ENCODE measurements at regions not wholly inside any gene's neighbourhood (a gene's known extent, or its start where the extent isn't known, plus 50 kb on each side); places are given as distances from the start of the nearest gene placed in this dataset.
A peak's percentile ranks its signal among the peaks of the same experiment; 100 is the strongest.

GRCh38 chr9:107624234-107624948, 134.8 kb upstream of the KLF4 start:
- intact Hi-C loops (cut with DNase I) = no loop called here
- no peak for ATAC-seq (ENCODE audit: poor library complexity)
- DNase-seq = no peak

GRCh38 chr9:107621436-107621835, 131.9 kb upstream of the KLF4 start:
- ATAC-seq (ENCODE audit: poor library complexity) (no peak), DNase-seq (no peak)
- intact Hi-C loops (cut with DNase I) = no loop called here

DNA sequence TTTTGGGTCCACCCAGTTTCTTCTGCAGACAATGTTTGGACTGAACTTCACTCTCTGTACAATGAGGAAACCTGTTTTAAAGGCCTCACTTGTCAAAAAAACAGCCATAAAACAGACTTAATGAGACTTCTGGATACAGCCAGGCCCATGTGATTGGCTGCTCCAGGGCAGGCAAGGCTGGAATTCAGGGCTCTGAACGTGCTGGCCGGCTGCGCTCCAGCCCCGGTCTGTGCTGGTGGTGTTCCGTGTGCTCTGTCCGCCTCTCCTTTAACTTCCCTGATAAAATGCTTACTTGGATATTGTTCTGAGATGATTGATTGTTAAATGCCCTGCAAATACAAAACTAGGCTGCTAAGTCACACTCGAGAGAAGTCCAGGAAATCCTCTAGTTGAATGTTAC, 131.2 kb upstream of the KLF4 start:
- intact Hi-C loops (cut with DNase I) = no loop called here
- ATAC-seq (ENCODE audit: poor library complexity) = no peak
- DNase-seq = no peak

DNA sequence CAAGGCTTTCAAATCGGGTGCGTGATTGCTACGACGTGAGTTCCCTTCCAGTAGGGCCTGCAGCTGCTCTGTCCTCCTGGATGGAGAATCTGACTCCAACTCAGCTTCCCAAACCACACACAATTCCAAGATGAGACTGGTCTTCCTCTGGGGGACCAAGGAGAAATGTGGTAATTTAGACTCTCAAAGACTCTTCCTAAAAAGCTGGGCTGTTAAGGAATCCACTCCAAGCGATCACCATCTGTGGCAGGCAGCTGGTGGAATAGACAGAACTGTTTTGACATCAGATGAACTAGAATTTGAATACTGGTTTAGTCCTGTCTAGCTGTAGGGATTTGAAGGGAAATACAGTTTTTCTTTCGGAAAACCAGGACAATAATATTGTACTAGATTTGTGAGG, 130.7 kb upstream of the KLF4 start:
- intact Hi-C loops (cut with DNase I) = no loop called here
- DNase-seq (no peak), ATAC-seq (ENCODE audit: poor library complexity) (no peak)

DNA sequence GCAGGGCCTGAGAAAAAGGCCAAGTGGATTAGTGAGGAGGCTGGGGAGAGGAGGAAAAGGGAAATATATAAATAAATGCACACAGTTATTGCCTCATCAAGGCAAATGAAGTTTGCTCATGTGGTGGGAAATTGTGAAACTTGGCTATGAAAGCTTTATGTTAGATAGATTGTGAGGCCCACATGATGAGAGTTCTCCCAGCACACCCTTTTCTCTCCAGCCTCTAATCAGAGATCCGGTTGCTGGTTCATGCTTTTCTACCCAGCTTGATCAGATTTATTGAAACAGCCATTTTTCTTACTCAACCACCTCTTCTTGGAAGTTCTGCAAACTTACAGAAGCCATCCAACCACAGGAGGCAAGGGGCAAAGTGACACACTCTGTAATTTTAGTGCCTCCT, 125.8 kb upstream of the KLF4 start:
- ATAC-seq (ENCODE audit: poor library complexity) (no peak), DNase-seq (no peak)
- intact Hi-C loops (cut with DNase I) = no loop called here

DNA sequence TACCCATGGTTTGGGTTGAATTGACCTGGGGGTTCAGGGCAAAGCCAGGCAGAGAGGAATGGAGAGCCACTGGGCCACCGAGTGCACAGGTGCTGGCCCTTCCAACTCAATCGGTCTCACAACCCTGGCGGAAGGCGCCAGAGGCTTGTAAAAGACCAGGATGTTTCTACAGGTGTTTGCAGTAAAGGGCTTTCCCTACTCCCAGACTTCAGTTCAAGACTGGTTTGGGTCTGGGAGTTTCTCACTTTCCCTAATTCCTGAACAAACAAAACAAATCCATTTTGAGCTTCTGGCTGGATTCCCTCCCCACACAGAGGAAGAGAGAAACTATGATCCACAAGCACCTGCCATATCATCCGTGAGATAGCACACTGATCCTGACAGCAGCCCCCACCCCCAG, 125.2 kb upstream of the KLF4 start:
- intact Hi-C loops (cut with DNase I) = no loop called here
- ATAC-seq (ENCODE audit: poor library complexity) (no peak), DNase-seq (no peak)

GRCh38 chr9:107613321-107613720, 123.8 kb upstream of the KLF4 start:
- ATAC-seq (ENCODE audit: poor library complexity) (no peak), DNase-seq (no peak)
- intact Hi-C loops (cut with DNase I) = no loop called here

DNA sequence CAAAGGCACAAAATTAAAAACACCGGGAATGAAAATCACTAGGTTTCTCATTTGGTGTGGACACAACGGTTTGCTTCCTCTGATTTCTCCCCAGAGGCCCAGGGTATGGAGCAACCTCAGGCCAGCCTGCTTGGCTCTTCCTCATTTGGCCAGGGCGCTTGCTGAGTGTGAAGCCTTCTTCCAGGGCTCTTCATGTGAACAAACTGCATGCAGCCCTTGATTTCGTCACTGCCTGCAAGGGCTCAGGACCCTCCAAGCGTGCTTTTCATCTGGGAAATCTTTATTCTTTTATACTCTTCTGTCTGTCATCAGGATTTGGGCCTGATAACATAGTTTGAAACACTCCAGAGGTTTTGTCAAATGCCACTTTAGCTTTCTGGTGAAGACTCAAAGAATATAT, 122.6 kb upstream of the KLF4 start:
- ATAC-seq (ENCODE audit: poor library complexity) (peak; percentile 93), DNase-seq (peak; percentile 87)
- intact Hi-C loops (cut with DNase I) = no loop called here

DNA sequence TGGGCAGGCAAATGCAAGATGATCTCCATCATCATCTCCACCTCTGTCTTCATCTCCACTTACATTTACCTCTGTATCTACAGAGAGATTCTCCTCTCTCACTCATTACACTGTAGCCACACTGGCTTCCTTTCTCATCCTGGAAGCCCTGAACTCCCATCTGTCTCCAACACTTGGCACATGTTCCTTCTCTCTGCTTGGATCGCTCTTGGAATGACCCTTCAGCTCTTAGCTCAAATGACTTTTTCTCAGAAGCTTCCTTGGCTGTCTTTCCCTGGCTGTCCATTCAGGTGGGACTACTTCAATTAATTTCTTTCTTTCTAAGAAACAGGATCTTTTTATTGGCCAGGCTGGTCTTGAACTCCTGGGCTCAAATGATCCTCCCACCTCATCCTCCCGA, 120.0 kb upstream of the KLF4 start:
- intact Hi-C loops (cut with DNase I) = no loop called here
- DNase-seq = no peak
- no peak for ATAC-seq (ENCODE audit: poor library complexity)

DNA sequence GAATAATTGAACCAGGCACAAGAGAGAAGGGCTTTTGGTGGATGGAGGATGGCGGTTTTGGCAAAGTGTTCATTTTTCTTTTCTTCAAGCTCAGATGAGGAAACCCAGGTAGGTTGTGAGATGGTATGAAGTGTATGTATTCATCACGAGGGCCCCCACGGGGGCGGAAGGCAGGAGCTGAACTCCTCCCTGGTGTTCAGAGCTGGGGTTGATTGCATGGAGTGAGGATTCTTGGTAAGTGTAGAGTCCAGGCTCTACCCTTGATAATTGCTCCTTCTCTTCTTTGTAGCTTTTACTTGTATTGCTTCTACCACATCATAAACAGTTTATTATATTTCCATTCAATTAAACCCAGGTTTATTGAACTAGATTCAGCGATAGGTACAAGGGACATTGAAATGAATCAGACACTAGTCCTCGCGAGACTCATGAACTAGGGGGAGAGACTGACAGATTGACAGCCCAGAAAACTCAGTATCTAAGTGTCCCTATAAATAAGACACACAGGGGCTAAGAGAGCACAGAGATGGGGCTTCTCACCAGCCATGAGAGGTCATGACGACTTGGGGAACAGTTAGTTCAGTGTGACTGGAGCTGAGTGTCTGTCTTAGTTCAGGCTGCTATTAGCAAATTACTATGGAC, 116.7 kb upstream of the KLF4 start:
- intact Hi-C loops (cut with DNase I) = no loop called here
- DNase-seq = peak; percentile 3
- ATAC-seq (ENCODE audit: poor library complexity) = no peak

DNA sequence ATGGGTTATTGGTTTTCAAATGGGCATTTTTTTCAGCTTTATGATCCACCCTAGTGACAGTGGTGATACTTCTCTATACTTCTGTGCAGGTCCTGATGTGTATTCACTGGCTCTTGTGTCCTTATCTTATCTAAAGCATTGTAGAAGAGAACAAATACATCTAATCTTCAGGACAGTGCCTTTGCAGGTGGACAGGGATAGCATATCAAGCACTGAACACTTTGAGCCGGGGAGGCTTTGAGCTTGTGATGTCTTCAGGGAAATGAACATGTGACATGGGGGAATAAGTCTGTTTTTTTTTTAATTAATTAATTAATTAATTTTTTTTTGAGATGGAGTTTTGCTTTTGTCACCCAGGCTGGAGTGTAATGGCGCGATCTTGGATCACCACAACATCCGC, 115.5 kb upstream of the KLF4 start:
- DNase-seq = no peak
- intact Hi-C loops (cut with DNase I) = no loop called here
- ATAC-seq (ENCODE audit: poor library complexity) = no peak

GRCh38 chr9:107603281-107603680, 113.7 kb upstream of the KLF4 start:
- DNase-seq (no peak), ATAC-seq (ENCODE audit: poor library complexity) (no peak)
- intact Hi-C loops (cut with DNase I) = no loop called here

DNA sequence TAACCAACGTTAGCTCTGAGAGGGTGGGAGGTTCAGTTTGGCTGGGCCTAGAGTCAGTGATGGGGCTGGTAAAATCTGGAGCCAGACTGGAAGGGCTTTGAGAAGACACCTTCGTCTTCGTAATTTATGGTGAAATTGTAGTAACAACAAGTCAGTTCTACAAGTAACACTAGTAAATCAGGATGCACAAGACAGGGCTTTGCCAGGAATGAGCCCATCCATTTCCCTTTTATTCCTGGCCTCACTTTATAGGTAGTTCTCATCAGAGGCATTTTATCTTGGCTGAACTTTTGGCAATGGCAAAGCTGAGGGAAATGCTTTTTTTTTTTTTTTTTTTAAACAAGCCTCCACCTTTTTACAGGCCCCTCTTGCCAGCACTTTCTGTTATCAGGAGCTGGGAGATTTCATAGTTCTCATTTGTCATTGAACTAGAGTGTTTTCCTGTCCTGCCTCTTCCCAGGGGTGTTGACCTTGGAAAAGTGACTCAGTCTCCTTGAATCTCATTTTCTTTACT, 110.5 kb upstream of the KLF4 start:
- DNase-seq (no peak), ATAC-seq (ENCODE audit: poor library complexity) (peak; percentile 81)
- intact Hi-C loops (cut with DNase I) = no loop called here

GRCh38 chr9:107597743-107598217, 108.2 kb upstream of the KLF4 start:
- ATAC-seq (ENCODE audit: poor library complexity) = no peak
- no peak for DNase-seq
- intact Hi-C loops (cut with DNase I) = no loop called here

- intact Hi-C loops (cut with DNase I) = no loop called here
- no peak for DNase-seq
- no peak for ATAC-seq (ENCODE audit: poor library complexity)
Observed at GRCh38 chr9:107594908-107595530, 105.5 kb upstream of the KLF4 start.

DNA sequence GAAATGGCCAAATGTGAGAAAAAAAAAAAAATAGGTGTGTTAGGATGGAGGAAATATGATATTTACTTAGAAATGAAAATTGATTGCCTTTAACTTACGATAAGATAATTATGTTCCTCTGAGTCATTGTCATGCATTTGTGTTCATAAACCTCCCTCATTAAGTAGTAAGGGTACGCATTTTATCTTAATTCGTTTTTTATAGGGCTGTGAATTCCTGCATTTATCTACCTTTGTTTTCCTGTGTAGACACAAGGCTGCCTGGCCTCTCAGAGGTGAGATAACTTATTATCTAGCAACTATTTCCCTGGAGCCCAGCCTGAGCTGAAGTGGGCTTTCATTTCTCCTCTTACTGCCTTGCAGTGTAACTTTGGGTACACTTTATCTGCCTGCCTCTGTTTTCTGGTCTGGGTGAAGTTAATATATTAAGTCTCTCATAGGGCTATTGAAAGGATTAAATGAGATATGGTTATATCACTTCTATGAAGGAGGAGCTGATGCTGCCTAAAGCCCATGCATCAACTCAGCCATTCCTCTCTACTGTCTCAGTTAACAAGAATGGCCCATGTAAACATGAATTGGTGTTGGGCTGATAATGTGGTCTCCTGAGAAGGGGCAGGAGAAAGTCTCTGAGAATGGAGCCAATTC, 103.8 kb upstream of the KLF4 start:
- ATAC-seq (ENCODE audit: poor library complexity) (no peak), DNase-seq (no peak)
- intact Hi-C loops (cut with DNase I) = no loop called here

- DNase-seq (no peak), ATAC-seq (ENCODE audit: poor library complexity) (no peak)
- intact Hi-C loops (cut with DNase I) = no loop called here
Observed at GRCh38 chr9:107592424-107592823, 102.9 kb upstream of the KLF4 start.

GRCh38 chr9:107591781-107592180, 102.2 kb upstream of the KLF4 start:
- intact Hi-C loops (cut with DNase I) = no loop called here
- ATAC-seq (ENCODE audit: poor library complexity) (no peak), DNase-seq (no peak)

DNA sequence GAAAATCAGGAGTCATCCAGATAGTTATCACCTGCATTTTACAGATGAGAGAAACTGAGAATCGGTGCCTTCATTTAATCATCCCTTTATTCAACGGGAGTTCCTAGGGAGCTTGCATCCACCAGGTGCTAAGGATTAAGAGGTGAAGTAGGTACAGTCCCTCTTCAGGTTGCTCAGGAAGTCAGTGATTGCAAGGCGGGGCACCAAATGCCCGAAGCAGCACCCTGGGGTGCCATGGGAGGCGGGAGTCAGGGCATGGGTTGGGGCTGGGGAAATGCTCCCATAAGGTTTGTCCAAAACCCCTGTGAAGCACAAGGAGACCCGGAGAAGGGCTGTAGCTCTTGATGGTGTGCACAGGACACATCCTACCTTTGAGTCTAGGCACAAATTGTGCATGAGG, 98.8 kb upstream of the KLF4 start:
- ATAC-seq (ENCODE audit: poor library complexity) (no peak), DNase-seq (no peak)
- intact Hi-C loops (cut with DNase I) = no loop called here
